ENCODE measurements at regions not wholly inside any gene's neighbourhood (a gene's known extent, or its start where the extent isn't known, plus 50 kb on each side); places are given as distances from the start of the nearest gene placed in this dataset.

DNA sequence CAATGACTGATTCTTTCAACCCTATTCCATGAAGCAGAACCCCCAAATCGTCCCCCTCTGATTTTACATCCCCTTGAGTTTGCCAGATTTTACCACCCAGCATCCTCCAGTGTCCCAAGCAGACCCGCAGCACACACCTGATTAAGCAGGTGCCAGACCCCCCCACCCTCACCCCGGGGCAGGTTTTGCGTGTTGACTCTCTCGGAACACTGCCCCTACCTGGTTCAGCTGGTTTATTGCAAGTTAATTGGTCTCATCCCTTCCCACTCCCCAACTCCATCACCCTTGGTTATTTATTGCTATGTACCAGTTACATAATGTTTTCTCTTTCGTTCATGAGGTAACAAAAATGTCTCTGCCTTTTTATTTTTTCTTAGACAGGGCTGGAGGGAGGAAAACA, 258.4 kb downstream of the BCOR start:
- TF ChIP-seq, protein P1, sequence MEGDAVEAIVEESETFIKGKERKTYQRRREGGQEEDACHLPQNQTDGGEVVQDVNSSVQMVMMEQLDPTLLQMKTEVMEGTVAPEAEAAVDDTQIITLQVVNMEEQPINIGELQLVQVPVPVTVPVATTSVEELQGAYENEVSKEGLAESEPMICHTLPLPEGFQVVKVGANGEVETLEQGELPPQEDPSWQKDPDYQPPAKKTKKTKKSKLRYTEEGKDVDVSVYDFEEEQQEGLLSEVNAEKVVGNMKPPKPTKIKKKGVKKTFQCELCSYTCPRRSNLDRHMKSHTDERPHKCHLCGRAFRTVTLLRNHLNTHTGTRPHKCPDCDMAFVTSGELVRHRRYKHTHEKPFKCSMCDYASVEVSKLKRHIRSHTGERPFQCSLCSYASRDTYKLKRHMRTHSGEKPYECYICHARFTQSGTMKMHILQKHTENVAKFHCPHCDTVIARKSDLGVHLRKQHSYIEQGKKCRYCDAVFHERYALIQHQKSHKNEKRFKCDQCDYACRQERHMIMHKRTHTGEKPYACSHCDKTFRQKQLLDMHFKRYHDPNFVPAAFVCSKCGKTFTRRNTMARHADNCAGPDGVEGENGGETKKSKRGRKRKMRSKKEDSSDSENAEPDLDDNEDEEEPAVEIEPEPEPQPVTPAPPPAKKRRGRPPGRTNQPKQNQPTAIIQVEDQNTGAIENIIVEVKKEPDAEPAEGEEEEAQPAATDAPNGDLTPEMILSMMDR (IDR thresholded peaks at IDR 0.05 in 8 of 11, conservative IDR thresholded peaks at IDR 0.05 in 3 of 11), result no peak
- TF ChIP-seq POLR2AphosphoS5 (IDR thresholded peaks at IDR 0.05) (no peak), POLR2A (IDR thresholded peaks at IDR 0.05) (no peak)

Data from spleen (tissue), 7 donors.